ENCODE measurements at regions not wholly inside any gene's neighbourhood (a gene's known extent, or its start where the extent isn't known, plus 50 kb on each side); places are given as distances from the start of the nearest gene placed in this dataset.
"Not testable (repeated sequence)": the region's sequence is repeated elsewhere in the genome, so short reads cannot be mapped to it uniquely, and the experiment has no call there.

DNA sequence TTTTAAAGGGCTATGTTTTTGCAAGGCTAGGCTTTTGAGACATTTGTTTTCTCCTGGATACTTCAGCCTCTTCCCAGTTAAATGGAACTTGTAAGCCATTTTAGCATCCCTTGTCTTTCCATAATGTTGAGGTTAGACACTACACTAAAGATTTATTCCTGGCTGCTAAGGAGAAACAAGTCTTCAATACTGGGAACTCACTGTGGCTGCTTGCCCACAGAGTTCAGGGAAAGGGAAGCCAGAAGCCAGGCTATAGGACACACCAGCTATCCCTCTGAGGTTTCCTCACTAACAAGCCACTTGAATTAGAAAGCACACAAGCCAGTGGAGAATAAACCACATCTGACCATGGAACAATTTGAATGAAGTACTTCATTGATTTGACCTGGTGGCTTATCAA is 421.7 kb upstream of the CHRM2 start:
- no peaks in the 10 kb centered on the region for H3K4me1 Mint-ChIP-seq (ENCODE audit: low read depth, unreplicated experiment)
- no TSS peak for BruUV-seq (replicated peaks)
- CTCF ChIA-PET: no interaction called here

DNA sequence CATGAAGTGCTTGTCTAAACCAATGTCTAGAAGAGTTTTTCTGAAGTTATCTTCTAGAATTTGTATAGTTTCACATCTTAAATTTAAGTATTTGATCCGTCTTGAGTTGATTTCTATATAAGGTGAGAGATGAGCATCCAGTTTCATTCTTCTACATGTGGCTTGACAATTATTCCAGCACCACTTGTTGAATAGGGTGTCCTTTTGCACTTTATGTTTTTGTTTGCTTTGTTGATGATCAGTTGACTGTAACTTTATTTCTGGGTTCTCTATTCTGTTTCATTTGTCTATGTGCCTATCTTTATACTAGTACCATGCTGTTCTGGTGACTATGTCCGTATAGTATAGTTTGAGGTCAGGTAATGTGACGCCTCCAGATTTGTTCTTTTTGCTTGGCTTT is 426.6 kb upstream of the CHRM2 start:
- POLR2A ChIA-PET: no interaction called here

More for the DNA sequence above, 421.7 kb upstream of the CHRM2 start:
- POLR2A ChIA-PET: no interaction called here
- Mint-ChIP-seq H3K9me3 (ENCODE audit: unreplicated experiment) (no peaks in the 10 kb centered on the region), H3K36me3 (ENCODE audit: insufficient read depth, unreplicated experiment) (no peaks in the 10 kb centered on the region), H3K27ac (ENCODE audit: unreplicated experiment) (no peak overlapping the region), H3K27me3 (ENCODE audit: insufficient read depth, unreplicated experiment) (no peaks in the 10 kb centered on the region), H3K4me3 (ENCODE audit: unreplicated experiment) (no peak overlapping the region)
- H3K9me3 ChIP-seq: no peaks in the 10 kb centered on the region
- no peak for TF ChIP-seq CTCF (IDR thresholded peaks at IDR 0.05; ENCODE audit: insufficient read depth in 1 of 2, low read depth in 1 of 2, low read length in 1 of 2, severe bottlenecking in 1 of 2, unreplicated experiment in 1 of 2)
- H3K36me3 ChIP-seq (ENCODE audit: control insufficient read depth, insufficient read depth, low read length): no peaks in the 10 kb centered on the region
- H3K4me1 ChIP-seq: no peaks in the 10 kb centered on the region
- no peaks in the 10 kb centered on the region for H3K27me3 ChIP-seq (replicated peaks; ENCODE audit: control insufficient read depth, insufficient read depth, low read length)
- no peak for DNase-seq
- intact Hi-C loops (cut with micrococcal nuclease; ENCODE audit: unreplicated experiment): no loop called here
- no peak overlapping the region for H3K4me3 ChIP-seq (ENCODE audit: low read depth, low read length)

DNA sequence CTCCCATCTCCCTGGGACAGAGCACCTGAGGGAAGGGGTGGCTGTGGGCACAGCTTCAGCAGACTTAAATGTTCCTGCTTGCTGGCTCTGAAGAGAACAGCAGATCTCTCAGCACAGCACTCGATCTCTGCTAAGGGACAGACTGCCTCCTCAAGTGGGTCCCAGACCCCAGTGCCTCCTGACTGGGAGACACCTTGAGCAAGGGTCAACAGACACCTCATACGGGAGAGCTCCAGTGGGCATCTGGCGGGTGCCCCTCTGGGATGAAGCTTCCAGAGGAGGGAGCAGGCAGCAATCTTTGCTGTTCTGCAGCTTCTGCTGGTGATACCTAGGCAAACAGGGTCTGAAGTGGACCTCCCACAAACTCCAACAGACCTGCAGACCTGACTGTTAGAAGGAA is 436.7 kb upstream of the CHRM2 start:
- H3K4me1 ChIP-seq; H3K4me1 Mint-ChIP-seq (ENCODE audit: low read depth, unreplicated experiment); intact Hi-C loops (cut with micrococcal nuclease; ENCODE audit: unreplicated experiment); H3K27ac Mint-ChIP-seq (ENCODE audit: unreplicated experiment); H3K9me3 Mint-ChIP-seq (ENCODE audit: unreplicated experiment); H3K36me3 ChIP-seq (ENCODE audit: control insufficient read depth, insufficient read depth, low read length); H3K27me3 ChIP-seq (replicated peaks; ENCODE audit: control insufficient read depth, insufficient read depth, low read length); H3K36me3 Mint-ChIP-seq (ENCODE audit: insufficient read depth, unreplicated experiment); POLR2A ChIA-PET; H3K4me3 ChIP-seq (ENCODE audit: low read depth, low read length); BruUV-seq (replicated peaks); H3K27me3 Mint-ChIP-seq (ENCODE audit: insufficient read depth, unreplicated experiment); H3K4me3 Mint-ChIP-seq (ENCODE audit: unreplicated experiment); DNase-seq; CTCF ChIA-PET; H3K9me3 ChIP-seq: not testable (repeated sequence)

More for the DNA sequence above, 426.6 kb upstream of the CHRM2 start:
- Mint-ChIP-seq H3K9me3 (ENCODE audit: unreplicated experiment) (no peaks in the 10 kb centered on the region), H3K4me1 (ENCODE audit: low read depth, unreplicated experiment) (no peaks in the 10 kb centered on the region), H3K27me3 (ENCODE audit: insufficient read depth, unreplicated experiment) (no peaks in the 10 kb centered on the region), H3K4me3 (ENCODE audit: unreplicated experiment) (no peak overlapping the region), H3K36me3 (ENCODE audit: insufficient read depth, unreplicated experiment) (no peaks in the 10 kb centered on the region), H3K27ac (ENCODE audit: unreplicated experiment) (no peak overlapping the region)
- no peak overlapping the region for H3K4me3 ChIP-seq (ENCODE audit: low read depth, low read length)
- H3K27me3 ChIP-seq (replicated peaks; ENCODE audit: control insufficient read depth, insufficient read depth, low read length): no peaks in the 10 kb centered on the region
- no peak for TF ChIP-seq CTCF (IDR thresholded peaks at IDR 0.05; ENCODE audit: insufficient read depth in 1 of 2, low read depth in 1 of 2, low read length in 1 of 2, severe bottlenecking in 1 of 2, unreplicated experiment in 1 of 2)
- BruUV-seq (replicated peaks): no TSS peak
- CTCF ChIA-PET: no interaction called here
- no peaks in the 10 kb centered on the region for H3K4me1 ChIP-seq
- no peaks in the 10 kb centered on the region for H3K36me3 ChIP-seq (ENCODE audit: control insufficient read depth, insufficient read depth, low read length)
- H3K9me3 ChIP-seq: no peaks in the 10 kb centered on the region
- no peak for DNase-seq
- intact Hi-C loops (cut with micrococcal nuclease; ENCODE audit: unreplicated experiment): no loop called here

DNA sequence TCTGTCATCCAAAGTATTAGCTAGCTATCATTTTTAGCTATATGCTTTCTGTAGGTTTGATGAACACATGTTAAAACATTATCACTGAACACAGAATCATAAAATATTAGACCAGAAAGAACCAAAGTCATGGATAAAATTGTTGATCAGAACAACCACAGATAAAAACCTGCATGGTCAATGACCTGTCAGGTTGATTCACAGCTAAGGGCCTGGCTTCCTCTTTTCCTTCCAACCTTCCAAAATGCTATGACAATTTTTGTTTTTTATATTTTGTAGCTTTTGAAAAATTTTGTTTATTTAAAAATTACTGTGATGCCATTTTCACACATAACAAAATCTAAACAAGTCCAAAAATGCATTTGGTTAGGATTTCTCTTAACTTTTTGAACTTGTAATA is 444.4 kb upstream of the CHRM2 start:
- Mint-ChIP-seq H3K4me1 (ENCODE audit: low read depth, unreplicated experiment) (no peaks in the 10 kb centered on the region), H3K36me3 (ENCODE audit: insufficient read depth, unreplicated experiment) (no peaks in the 10 kb centered on the region), H3K4me3 (ENCODE audit: unreplicated experiment) (no peak overlapping the region), H3K27me3 (ENCODE audit: insufficient read depth, unreplicated experiment) (peaks cover 13% of the 10 kb centered on the region), H3K9me3 (ENCODE audit: unreplicated experiment) (no peaks in the 10 kb centered on the region), H3K27ac (ENCODE audit: unreplicated experiment) (no peak overlapping the region)
- no peak overlapping the region for H3K4me3 ChIP-seq (ENCODE audit: low read depth, low read length)
- H3K4me1 ChIP-seq: no peaks in the 10 kb centered on the region
- no peaks in the 10 kb centered on the region for H3K36me3 ChIP-seq (ENCODE audit: control insufficient read depth, insufficient read depth, low read length)
- no peak for DNase-seq
- BruUV-seq (replicated peaks): no TSS peak
- ChIA-PET CTCF (no interaction called here), POLR2A (no interaction called here)
- no peaks in the 10 kb centered on the region for H3K9me3 ChIP-seq
- no peak for TF ChIP-seq CTCF (IDR thresholded peaks at IDR 0.05; ENCODE audit: insufficient read depth in 1 of 2, low read depth in 1 of 2, low read length in 1 of 2, severe bottlenecking in 1 of 2, unreplicated experiment in 1 of 2)
- no peaks in the 10 kb centered on the region; the same call in 1 of the 2 replicates for H3K27me3 ChIP-seq (replicated peaks; ENCODE audit: control insufficient read depth, insufficient read depth, low read length)
- intact Hi-C loops (cut with micrococcal nuclease; ENCODE audit: unreplicated experiment): no loop called here

DNA sequence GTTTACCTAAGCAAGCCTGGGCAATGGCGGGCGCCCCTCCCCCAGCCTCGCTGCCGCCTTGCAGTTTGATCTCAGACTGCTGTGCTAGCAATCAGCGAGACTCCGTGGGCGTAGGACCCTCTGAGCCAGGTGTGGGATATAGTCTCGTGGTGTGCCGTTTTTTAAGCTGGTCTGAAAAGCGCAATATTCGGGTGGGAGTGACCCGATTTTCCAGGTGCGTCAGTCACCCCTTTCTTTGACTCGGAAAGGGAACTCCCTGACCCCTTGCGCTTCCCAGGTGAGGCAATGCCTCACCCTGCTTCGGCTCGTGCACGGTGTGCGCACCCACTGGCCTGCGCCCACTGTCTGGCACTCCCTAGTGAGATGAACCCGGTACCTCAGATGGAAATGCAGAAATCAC is 442.6 kb upstream of the MTPN start:
- POLR2A ChIA-PET: not testable (repeated sequence)

More for the DNA sequence above, 442.6 kb upstream of the MTPN start:
- H3K36me3 ChIP-seq (ENCODE audit: control insufficient read depth, insufficient read depth, low read length); H3K36me3 Mint-ChIP-seq (ENCODE audit: insufficient read depth, unreplicated experiment); DNase-seq; CTCF ChIA-PET; H3K27me3 ChIP-seq (replicated peaks; ENCODE audit: control insufficient read depth, insufficient read depth, low read length); H3K27ac Mint-ChIP-seq (ENCODE audit: unreplicated experiment); H3K4me3 ChIP-seq (ENCODE audit: low read depth, low read length); BruUV-seq (replicated peaks); H3K9me3 Mint-ChIP-seq (ENCODE audit: unreplicated experiment); intact Hi-C loops (cut with micrococcal nuclease; ENCODE audit: unreplicated experiment); H3K9me3 ChIP-seq; H3K4me1 Mint-ChIP-seq (ENCODE audit: low read depth, unreplicated experiment); H3K4me1 ChIP-seq: not testable (repeated sequence)
- Mint-ChIP-seq H3K4me3 (ENCODE audit: unreplicated experiment) (peak overlapping the region; percentile 51), H3K27me3 (ENCODE audit: insufficient read depth, unreplicated experiment) (peaks cover 13% of the 10 kb centered on the region)
